GM19324 (cell line): ENCODE measurements at regions not wholly inside any gene's neighbourhood (a gene's known extent, or its start where the extent isn't known, plus 50 kb on each side); places are given as distances from the start of the nearest gene placed in this dataset.

Experiments
- ATAC-seq: cut with Tn5 transposase; IDR thresholded peaks from one replicate; pipeline ENCODE4 v1.9.1; 2021; ENCODE audit warnings: mild to moderate bottlenecking, moderate library complexity; ENCODE audit not compliant: unreplicated experiment, low FRiP score

GRCh38 chr4:110877778-110878370, 255.0 kb upstream of the PITX2 start:
- no peak for ATAC-seq

- no peak for ATAC-seq
Measured at GRCh38 chr4:110878413-110878812, 255.5 kb upstream of the PITX2 start.

- ATAC-seq, result no peak
Measured at GRCh38 chr4:110878956-110879355, 256.1 kb upstream of the PITX2 start.

GRCh38 chr4:110886270-110886669, 263.4 kb upstream of the PITX2 start:
- no peak for ATAC-seq

DNA sequence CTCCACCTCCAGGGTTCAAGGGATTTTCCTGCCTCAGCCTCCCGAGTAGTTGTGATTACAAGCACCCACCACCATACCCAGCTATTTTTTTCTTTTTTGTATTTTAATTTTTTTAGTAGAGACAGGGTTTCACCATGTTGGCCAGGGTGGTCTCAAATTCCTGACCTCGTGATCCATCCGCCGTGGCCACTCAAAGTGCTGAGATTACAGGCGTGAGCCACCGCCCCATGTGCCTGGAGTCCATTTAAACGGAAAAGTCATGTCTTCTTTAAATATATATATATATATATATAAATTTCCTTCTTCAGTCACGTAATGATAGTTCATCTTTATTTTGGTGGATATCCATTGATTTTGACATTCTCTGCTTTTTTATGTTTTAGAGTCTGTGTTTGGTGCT, 264.0 kb upstream of the PITX2 start:
- ATAC-seq, result no peak

DNA sequence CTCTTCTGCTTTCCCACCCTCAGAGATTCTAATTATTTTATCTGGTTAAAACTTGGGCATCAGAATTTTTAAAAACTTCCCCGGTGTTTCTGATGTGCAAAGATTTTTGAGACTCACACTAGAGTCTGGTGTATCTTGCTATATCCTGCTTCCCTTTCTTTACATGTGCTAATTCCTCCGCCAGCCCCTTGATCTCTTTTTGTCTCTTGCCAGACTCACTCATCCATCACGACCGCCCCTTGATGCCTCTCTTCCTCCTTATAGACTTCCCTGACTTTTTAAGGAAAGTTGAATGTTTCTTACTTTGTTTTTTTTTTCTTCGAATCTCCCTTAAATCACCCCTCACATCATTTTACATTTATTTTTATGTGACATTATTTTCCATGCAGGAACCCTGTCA, 274.9 kb upstream of the PITX2 start:
- ATAC-seq, result no peak

- peak; percentile 81 for ATAC-seq
Measured at GRCh38 chr4:110898290-110898689, 275.4 kb upstream of the PITX2 start.

DNA sequence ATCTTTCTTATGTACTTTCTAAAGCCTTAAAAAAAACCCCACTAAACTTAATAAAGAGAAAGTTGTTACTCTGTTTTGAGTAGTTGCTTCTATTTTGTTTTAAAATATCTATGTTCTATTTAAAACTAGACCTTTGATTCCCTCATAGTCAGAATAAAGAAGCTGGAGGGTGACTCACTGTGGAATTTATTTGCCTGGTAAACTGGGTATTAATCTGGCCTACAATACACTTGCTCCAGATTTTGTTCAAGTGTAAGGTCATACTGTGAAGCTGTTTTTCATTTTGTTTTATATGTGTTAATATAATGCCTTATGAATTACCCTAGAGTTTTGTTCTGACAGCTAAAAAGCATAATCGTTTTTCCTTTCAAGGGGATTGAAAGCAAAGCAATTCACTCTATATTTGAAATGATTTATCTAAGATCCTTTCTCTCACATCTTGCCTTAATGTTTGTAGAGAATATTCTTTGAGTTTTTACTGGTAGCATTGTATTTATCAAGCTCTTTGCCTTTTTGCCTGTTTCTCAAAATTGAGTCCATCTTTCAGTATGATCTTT, 277.4 kb upstream of the PITX2 start:
- ATAC-seq, result no peak

- no peak for ATAC-seq
Measured at GRCh38 chr4:110902500-110902899, 279.6 kb upstream of the PITX2 start.

DNA sequence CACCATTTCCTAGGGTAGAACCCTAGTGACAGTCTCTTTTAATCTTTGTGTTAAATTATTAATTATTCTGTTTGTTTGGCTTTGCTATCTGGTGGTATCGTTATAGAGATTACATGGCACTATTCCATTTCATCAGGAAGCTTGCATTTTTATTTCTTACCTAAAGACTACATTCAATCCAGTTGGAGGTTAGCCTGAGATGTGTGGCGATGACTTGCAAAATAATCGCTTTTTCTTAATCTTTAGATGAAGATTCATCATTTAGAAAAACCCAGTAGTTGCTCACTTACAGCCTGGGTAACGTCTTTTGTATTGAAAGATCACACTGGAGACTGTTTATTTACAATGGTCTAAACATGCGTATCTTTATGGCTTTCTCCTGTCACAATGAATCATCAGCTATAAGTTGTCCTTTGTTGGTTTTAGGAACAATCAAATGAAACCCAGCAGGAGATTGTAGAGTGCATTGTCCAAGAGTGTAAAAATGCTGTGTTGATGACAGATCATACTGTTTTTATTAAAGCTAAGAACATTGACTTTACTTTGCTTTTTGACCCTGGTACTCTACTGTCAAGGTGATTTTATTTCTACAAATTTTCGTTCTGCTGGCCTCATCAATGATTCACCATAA, 281.7 kb upstream of the PITX2 start:
- ATAC-seq, result no peak

- no peak for ATAC-seq
Measured at GRCh38 chr4:110905367-110905766, 282.5 kb upstream of the PITX2 start.

DNA sequence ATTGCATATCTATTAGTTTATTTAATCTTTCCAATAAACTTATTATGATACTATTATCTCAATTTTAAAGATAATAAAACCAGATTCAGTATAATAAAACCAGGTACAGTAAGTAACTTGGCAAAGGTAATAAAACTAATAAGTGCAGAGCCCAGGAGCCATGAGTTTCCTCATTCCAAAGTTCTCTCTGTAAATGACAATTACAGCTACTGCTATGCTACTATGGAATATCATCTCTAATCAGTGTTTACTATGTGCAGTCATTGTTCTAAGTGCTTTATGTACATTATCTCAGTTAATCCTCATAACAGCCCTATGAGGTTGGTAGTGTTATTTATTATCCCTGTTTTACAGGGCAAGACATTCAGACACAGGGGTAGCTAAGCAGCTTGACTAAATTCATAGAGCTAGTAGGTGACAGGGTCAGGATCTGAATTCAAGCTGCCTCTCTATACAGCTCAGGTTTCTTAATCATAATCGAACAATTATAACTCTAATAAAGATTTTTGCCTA, 285.0 kb upstream of the PITX2 start:
- no peak for ATAC-seq

DNA sequence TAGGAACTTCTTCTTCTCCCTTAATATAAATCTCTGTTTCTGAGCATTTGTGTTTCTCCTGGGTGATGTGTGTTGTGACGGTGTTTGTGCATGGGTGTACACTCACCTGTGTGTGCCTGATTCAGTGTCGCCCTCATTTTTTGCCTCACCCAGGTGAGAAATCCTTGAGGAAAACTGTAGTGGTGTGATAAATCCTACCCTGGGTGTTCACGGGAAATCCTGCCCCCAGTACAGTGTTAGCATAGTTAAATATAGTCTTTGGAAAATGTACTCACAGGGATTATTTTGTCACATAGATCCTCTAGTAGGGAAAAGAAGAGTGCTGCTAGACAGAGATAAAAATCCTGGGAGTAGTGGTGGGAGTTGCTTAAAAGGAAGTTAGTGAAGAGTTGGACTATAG, 291.9 kb upstream of the PITX2 start:
- ATAC-seq, result no peak

GRCh38 chr4:110915301-110915700, 292.4 kb upstream of the PITX2 start:
- ATAC-seq, result no peak

- ATAC-seq, result no peak
Measured at GRCh38 chr4:110916505-110916904, 293.6 kb upstream of the PITX2 start.

GRCh38 chr4:110917835-110918234, 295.0 kb upstream of the PITX2 start:
- no peak for ATAC-seq

DNA sequence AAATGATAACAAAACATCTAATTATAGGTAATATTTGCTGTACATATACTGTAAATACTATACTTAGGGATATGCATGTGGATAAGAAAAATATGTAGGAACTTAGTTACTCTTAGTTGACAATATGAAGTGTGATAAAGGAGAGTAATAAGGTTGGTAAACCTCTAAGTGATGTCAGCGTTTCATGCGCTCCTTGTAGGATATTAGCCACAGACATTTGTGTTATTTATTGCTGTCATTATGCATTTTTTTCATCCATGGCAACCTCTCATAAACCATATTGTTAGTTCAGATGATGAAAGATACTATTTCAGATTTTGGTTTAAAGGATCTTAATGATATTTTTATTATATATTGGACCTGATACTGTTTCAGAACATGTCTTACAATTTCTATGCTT, 298.1 kb upstream of the PITX2 start:
- no peak for ATAC-seq

DNA sequence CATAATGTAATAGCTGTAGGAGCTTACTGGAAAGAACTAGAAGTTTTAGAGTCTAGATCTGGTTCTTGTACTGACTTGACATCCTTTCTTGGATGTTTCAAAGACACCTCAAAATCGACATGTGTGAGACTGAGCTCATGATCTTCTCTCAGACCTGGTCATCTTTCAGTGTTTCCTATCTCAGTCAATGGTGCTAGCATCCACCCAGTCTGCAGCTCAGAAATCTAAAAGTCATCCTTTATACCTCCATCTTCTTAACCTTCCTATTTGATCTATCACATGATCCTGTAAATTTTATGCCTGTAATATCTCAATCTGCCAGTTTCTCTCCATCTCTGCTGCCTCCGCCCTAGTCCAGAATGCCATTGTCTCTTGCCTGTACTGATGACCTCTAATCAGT, 301.9 kb upstream of the PITX2 start:
- no peak for ATAC-seq

- ATAC-seq, result no peak
Measured at GRCh38 chr4:110926841-110927400, 304.0 kb upstream of the PITX2 start.

GRCh38 chr4:110933341-110933740, 310.5 kb upstream of the PITX2 start:
- no peak for ATAC-seq

DNA sequence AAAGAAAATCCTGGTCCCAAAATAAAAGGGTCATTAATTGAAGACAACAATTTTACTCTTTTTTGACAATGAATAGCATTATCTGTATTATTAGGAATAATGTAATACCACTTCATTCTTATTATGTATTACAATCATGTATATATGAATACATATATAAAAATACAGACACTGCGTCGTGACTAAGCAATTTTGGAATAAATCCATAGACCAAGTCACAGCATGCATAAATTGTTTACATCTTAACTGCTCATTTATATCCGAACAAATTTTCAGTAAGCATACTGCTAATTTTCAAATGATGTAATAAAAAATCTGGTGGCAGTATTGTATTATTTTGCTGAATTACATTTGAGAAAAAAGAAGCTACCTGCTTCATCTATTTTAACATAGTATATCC, 321.6 kb upstream of the PITX2 start:
- ATAC-seq, result no peak

DNA sequence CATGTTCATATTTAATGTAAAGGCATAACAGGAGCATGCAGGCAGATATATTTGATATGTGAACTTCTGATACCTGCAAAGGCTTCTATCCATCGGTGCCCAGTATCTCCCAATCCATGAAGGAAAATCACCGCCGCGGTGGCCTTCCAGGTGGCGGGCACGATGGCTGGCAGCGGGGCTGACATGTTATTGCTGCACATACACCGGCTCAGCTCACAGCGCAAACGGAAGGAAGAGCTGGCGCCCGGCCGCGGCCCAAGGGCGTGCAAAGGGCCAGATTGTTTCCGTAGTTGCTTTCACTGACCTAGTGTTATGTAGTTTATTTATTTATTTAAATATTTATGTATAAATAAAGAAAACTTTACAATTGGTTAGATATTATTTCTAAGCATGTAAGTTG, 322.7 kb upstream of the PITX2 start:
- no peak for ATAC-seq
